GM19025 (cell line): ENCODE measurements at regions not wholly inside any gene's neighbourhood (a gene's known extent, or its start where the extent isn't known, plus 50 kb on each side); places are given as distances from the start of the nearest gene placed in this dataset.

ENCODE experiments used
- ATAC-seq: cut with Tn5 transposase; IDR thresholded peaks from one replicate; pipeline ENCODE4 v1.9.1; 2021; ENCODE audit warnings: mild to moderate bottlenecking, low read depth, moderate library complexity; ENCODE audit not compliant: unreplicated experiment

- ATAC-seq: no peak
These were observed 1396.8 kb downstream of the LRRC4C start for GRCh38 chr11:40062616-40063015.

- ATAC-seq: no peak
These were observed 1398.2 kb downstream of the LRRC4C start for GRCh38 chr11:40061221-40061620.

GRCh38 chr11:40054631-40055030 is 1404.8 kb downstream of the LRRC4C start:
- no peak for ATAC-seq

- no peak for ATAC-seq
These were observed 1414.1 kb downstream of the LRRC4C start for GRCh38 chr11:40045312-40045711.

GRCh38 chr11:40037005-40037404 is 1422.4 kb downstream of the LRRC4C start:
- ATAC-seq: no peak

- no peak for ATAC-seq
These were observed 1427.1 kb downstream of the LRRC4C start for GRCh38 chr11:40032331-40032730.

GRCh38 chr11:40030867-40031266 is 1428.6 kb downstream of the LRRC4C start:
- no peak for ATAC-seq

- ATAC-seq: no peak
These were observed 1430.1 kb downstream of the LRRC4C start for GRCh38 chr11:40029391-40029790.

- ATAC-seq: peak; percentile 40
These were observed 1431.7 kb downstream of the LRRC4C start for GRCh38 chr11:40027720-40028119.

- no peak for ATAC-seq
These were observed 1435.7 kb downstream of the LRRC4C start for GRCh38 chr11:40023724-40024123.

- ATAC-seq: no peak
These were observed 1449.4 kb downstream of the LRRC4C start for GRCh38 chr11:40010011-40010410.

GRCh38 chr11:39992551-39992950 is 1466.9 kb downstream of the LRRC4C start:
- ATAC-seq: no peak

GRCh38 chr11:39990421-39990831 is 1469.0 kb downstream of the LRRC4C start:
- ATAC-seq: no peak

- no peak for ATAC-seq
These were observed 1484.4 kb downstream of the LRRC4C start for GRCh38 chr11:39975091-39975490.

GRCh38 chr11:39972461-39972860 is 1487.0 kb downstream of the LRRC4C start:
- no peak for ATAC-seq

- ATAC-seq: no peak
These were observed 1487.5 kb downstream of the LRRC4C start for GRCh38 chr11:39971938-39972337.

GRCh38 chr11:39968071-39968470 is 1491.4 kb downstream of the LRRC4C start:
- no peak for ATAC-seq

- no peak for ATAC-seq
These were observed 1493.8 kb downstream of the LRRC4C start for GRCh38 chr11:39965701-39966100.

- ATAC-seq: no peak
These were observed 1499.2 kb downstream of the LRRC4C start for GRCh38 chr11:39960206-39960605.

- ATAC-seq: no peak
These were observed 1526.5 kb downstream of the LRRC4C start for GRCh38 chr11:39932966-39933365.

GRCh38 chr11:39917256-39917655 is 1542.2 kb downstream of the LRRC4C start:
- no peak for ATAC-seq

- no peak for ATAC-seq
These were observed 1549.4 kb downstream of the LRRC4C start for GRCh38 chr11:39910087-39910486.

- no peak for ATAC-seq
These were observed 1598.5 kb downstream of the LRRC4C start for GRCh38 chr11:39860931-39861330.
